ENCODE measurements at regions not wholly inside any gene's neighbourhood (a gene's known extent, or its start where the extent isn't known, plus 50 kb on each side); places are given as distances from the start of the nearest gene placed in this dataset.
"Not testable (repeated sequence)": the region's sequence is repeated elsewhere in the genome, so short reads cannot be mapped to it uniquely, and the experiment has no call there.

DNA sequence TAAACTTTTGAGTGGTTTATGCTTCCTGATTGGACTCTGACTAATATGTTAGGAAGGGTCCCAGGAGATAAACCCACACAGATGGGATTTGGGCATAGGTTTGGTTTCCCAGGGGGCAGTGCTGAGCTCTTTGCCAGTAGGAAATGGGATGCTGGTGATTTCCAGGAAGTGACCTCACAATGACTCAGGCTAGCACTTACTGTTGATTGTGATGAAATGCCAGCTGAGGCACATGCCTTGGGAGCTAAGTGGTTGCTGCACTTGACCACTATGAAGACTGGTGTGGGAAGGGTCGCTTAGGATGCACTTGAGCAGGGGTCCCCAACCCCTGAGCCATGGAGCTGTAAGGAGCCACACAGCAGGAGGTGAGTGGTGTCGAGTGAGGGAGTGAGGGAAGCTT is 55.5 kb upstream of the METTL14 start:
- TF ChIP-seq CTCF (IDR thresholded peaks at IDR 0.05; ENCODE audit: borderline replicate concordance, extremely low read depth, low read length, poor library complexity, severe bottlenecking); EZH2 (IDR thresholded peaks at IDR 0.05; ENCODE audit: borderline replicate concordance, low read depth, low read length, severe bottlenecking): not testable (repeated sequence)
